ENCODE measurements at regions not wholly inside any gene's neighbourhood (a gene's known extent, or its start where the extent isn't known, plus 50 kb on each side); places are given as distances from the start of the nearest gene placed in this dataset.
A peak's percentile ranks its signal among the peaks of the same experiment; 100 is the strongest.

- no peak for DNase-seq
These were observed 98.0 kb downstream of the ARL4A start for GRCh38 chr7:12785473-12785872.

- no peak for DNase-seq
These were observed 99.1 kb downstream of the ARL4A start for GRCh38 chr7:12786494-12786893.

GRCh38 chr7:12788171-12788570, 100.7 kb downstream of the ARL4A start:
- DNase-seq, result no peak

- peak in 1 of 5 experiments; percentile 31 for DNase-seq
These were observed 101.2 kb downstream of the ARL4A start for GRCh38 chr7:12788591-12788990.

GRCh38 chr7:12794722-12795302, 107.4 kb downstream of the ARL4A start:
- DNase-seq, result no peak

- peak in 1 of 5 experiments; percentile 42 for DNase-seq
These were observed 109.1 kb downstream of the ARL4A start for GRCh38 chr7:12796397-12797127.

- no peak for DNase-seq
These were observed 113.1 kb downstream of the ARL4A start for GRCh38 chr7:12800486-12800885.

GRCh38 chr7:12801107-12801506, 113.7 kb downstream of the ARL4A start:
- DNase-seq, result no peak

GRCh38 chr7:12802070-12802469, 114.6 kb downstream of the ARL4A start:
- no peak for DNase-seq

- no peak for DNase-seq
These were observed 116.1 kb downstream of the ARL4A start for GRCh38 chr7:12803542-12803941.

- DNase-seq, result no peak
These were observed 118.1 kb downstream of the ARL4A start for GRCh38 chr7:12805518-12805928.

GRCh38 chr7:12805957-12806356, 118.5 kb downstream of the ARL4A start:
- no peak for DNase-seq

- no peak for DNase-seq
These were observed 122.0 kb downstream of the ARL4A start for GRCh38 chr7:12809476-12809875.

GRCh38 chr7:12812111-12812510, 124.7 kb downstream of the ARL4A start:
- no peak for DNase-seq

GRCh38 chr7:12814107-12814506, 126.7 kb downstream of the ARL4A start:
- DNase-seq, result no peak

- no peak for DNase-seq
These were observed 127.4 kb downstream of the ARL4A start for GRCh38 chr7:12814828-12815227.

- no peak for DNase-seq
These were observed 128.0 kb downstream of the ARL4A start for GRCh38 chr7:12815426-12815825.

GRCh38 chr7:12815871-12816270, 128.4 kb downstream of the ARL4A start:
- no peak for DNase-seq

- no peak for DNase-seq
These were observed 133.3 kb downstream of the ARL4A start for GRCh38 chr7:12820777-12821176.

- no peak for DNase-seq
These were observed 134.3 kb downstream of the ARL4A start for GRCh38 chr7:12821746-12822145.

- DNase-seq, result no peak
These were observed 138.6 kb downstream of the ARL4A start for GRCh38 chr7:12826079-12826478.

GRCh38 chr7:12827219-12827821, 139.9 kb downstream of the ARL4A start:
- no peak for DNase-seq

GRCh38 chr7:12827920-12828319, 140.5 kb downstream of the ARL4A start:
- no peak for DNase-seq

- no peak for DNase-seq
These were observed 143.6 kb downstream of the ARL4A start for GRCh38 chr7:12831024-12831423.

Data from T-helper 2 cell (primary cell).